ENCODE measurements at regions not wholly inside any gene's neighbourhood (a gene's known extent, or its start where the extent isn't known, plus 50 kb on each side); places are given as distances from the start of the nearest gene placed in this dataset.

GRCh38 chr2:176677746-176678265 lies 408.6 kb downstream of the MTX2 start:
- H3K4me1 ChIP-seq = peaks cover 0 to 11% (median 2%) of the 10 kb centered on the region in 4 donors
- H3K27me3 ChIP-seq = no peaks in the 10 kb centered on the region
- DNase-seq = no peak
- TF ChIP-seq CTCF (IDR thresholded peaks at IDR 0.05) = no peak
- no peak overlapping the region for H3K4me3 ChIP-seq
- intact Hi-C loops (cut with DNase I; ENCODE audit: low total_unique reads) = no loop called here
- no peaks in the 10 kb centered on the region for H3K36me3 ChIP-seq
- H3K27ac ChIP-seq = no peak overlapping the region
- no peaks in the 10 kb centered on the region for H3K9me3 ChIP-seq

GRCh38 chr2:176678571-176678970 lies 409.3 kb downstream of the MTX2 start:
- Histone ChIP-seq H3K4me1 (peaks cover 0 to 13% (median 3%) of the 10 kb centered on the region in 4 donors), H3K27me3 (no peaks in the 10 kb centered on the region), H3K27ac (no peak overlapping the region), H3K9me3 (no peaks in the 10 kb centered on the region), H3K4me3 (no peak overlapping the region), H3K36me3 (no peaks in the 10 kb centered on the region)
- intact Hi-C loops (cut with DNase I; ENCODE audit: low total_unique reads) = no loop called here
- no peak for TF ChIP-seq CTCF (IDR thresholded peaks at IDR 0.05)
- DNase-seq = no peak

GRCh38 chr2:176679061-176679669 lies 409.9 kb downstream of the MTX2 start:
- no peak overlapping the region for H3K4me3 ChIP-seq
- intact Hi-C loops (cut with DNase I; ENCODE audit: low total_unique reads) = no loop called here
- no peaks in the 10 kb centered on the region for H3K36me3 ChIP-seq
- H3K27ac ChIP-seq = no peak overlapping the region
- no peak for TF ChIP-seq CTCF (IDR thresholded peaks at IDR 0.05)
- H3K4me1 ChIP-seq = peaks cover 0 to 13% (median 3%) of the 10 kb centered on the region in 4 donors
- H3K27me3 ChIP-seq = no peaks in the 10 kb centered on the region
- H3K9me3 ChIP-seq = no peaks in the 10 kb centered on the region
- DNase-seq = no peak

- H3K4me3 ChIP-seq = no peak overlapping the region
- H3K27ac ChIP-seq = no peak overlapping the region
- peaks cover 0 to 13% (median 3%) of the 10 kb centered on the region in 4 donors for H3K4me1 ChIP-seq
- H3K9me3 ChIP-seq = no peaks in the 10 kb centered on the region
- intact Hi-C loops (cut with DNase I; ENCODE audit: low total_unique reads) = no loop called here
- no peaks in the 10 kb centered on the region for H3K36me3 ChIP-seq
- TF ChIP-seq CTCF (IDR thresholded peaks at IDR 0.05) = no peak
- no peak for DNase-seq
- H3K27me3 ChIP-seq = no peaks in the 10 kb centered on the region
These were observed 411.8 kb downstream of the MTX2 start for GRCh38 chr2:176680916-176681516.

GRCh38 chr2:176681584-176682115 lies 412.4 kb downstream of the MTX2 start:
- no peak overlapping the region for H3K4me3 ChIP-seq
- intact Hi-C loops (cut with DNase I; ENCODE audit: low total_unique reads) = no loop called here
- TF ChIP-seq CTCF (IDR thresholded peaks at IDR 0.05) = no peak
- no peaks in the 10 kb centered on the region for H3K36me3 ChIP-seq
- H3K27ac ChIP-seq = no peak overlapping the region
- no peaks in the 10 kb centered on the region for H3K27me3 ChIP-seq
- H3K9me3 ChIP-seq = no peaks in the 10 kb centered on the region
- H3K4me1 ChIP-seq = peaks cover 0 to 13% (median 3%) of the 10 kb centered on the region in 4 donors
- DNase-seq = no peak

Data from tibial artery (tissue), 4 donors.